ENCODE measurements at regions not wholly inside any gene's neighbourhood (a gene's known extent, or its start where the extent isn't known, plus 50 kb on each side); places are given as distances from the start of the nearest gene placed in this dataset.

DNA sequence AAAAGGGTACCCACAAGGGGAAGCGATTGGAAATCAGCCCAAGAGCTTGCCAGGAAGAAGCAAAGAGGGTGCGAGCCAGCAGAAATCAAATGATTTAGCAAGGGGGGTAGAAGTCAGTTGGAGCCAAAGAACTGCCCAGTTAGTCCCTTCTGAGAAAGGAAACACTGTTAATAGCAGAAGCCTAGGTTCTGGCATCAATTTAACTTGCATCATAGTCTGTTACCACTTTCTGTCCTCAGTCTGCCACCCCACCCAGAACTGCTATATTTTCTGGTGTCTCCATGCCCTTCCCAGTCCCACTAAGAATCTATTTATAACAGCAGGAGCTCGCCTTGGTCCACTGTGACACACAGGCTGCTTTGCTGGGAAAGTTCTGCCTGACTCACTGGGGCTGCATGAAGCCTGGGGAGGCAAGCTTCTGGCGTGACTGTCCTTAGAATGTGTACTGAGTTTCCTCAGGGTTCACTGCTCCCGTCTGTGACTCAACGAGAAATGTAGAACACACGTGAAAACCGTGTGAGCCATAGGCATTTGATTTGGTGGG is 157.8 kb upstream of the TTC29 start:
- TF ChIP-seq YY1 (IDR thresholded peaks at IDR 0.05; ENCODE audit: insufficient read depth, insufficient read length) (no peak), ZNF274 (IDR thresholded peaks at IDR 0.05; ENCODE audit: low read depth, low read length) (no peak), SUZ12 (IDR thresholded peaks at IDR 0.05; ENCODE audit: extremely low read depth, insufficient read depth, insufficient read length) (no peak)

Data from NT2/D1 (cell line).